Muscle layer of duodenum (tissue), 2 donors: ENCODE measurements at regions not wholly inside any gene's neighbourhood (a gene's known extent, or its start where the extent isn't known, plus 50 kb on each side); places are given as distances from the start of the nearest gene placed in this dataset.

Experiments
- H3K27ac ChIP-seq: one replicate; pipeline ENCODE4 v1.7.0; 2013; ENCODE audit warnings: mild to moderate bottlenecking, low read length
- H3K27me3 ChIP-seq: one replicate; pipeline ENCODE4 v1.7.0; 2013; ENCODE audit warnings: low read depth, mild to moderate bottlenecking, control low read depth, low read length
- H3K36me3 ChIP-seq, 2 donors: one replicate each; pipeline ENCODE4 v1.7.0; 2013; ENCODE audit warnings: low read length in 2 of 2, control low read depth in 1 of 2, mild to moderate bottlenecking in 1 of 2; ENCODE audit not compliant: insufficient read depth in 2 of 2, control insufficient read depth in 1 of 2
- H3K4me1 ChIP-seq, 2 donors: one replicate each; pipeline ENCODE4 v1.7.0; 2013; ENCODE audit warnings: low read length in 2 of 2, mild to moderate bottlenecking in 2 of 2, control low read depth in 1 of 2, moderate library complexity in 1 of 2; ENCODE audit not compliant: insufficient read depth in 2 of 2, control insufficient read depth in 1 of 2
- H3K4me3 ChIP-seq, 2 donors: one replicate each; pipeline ENCODE4 v1.7.0; 2013; ENCODE audit warnings: low read length in 2 of 2, low read depth in 1 of 2, mild to moderate bottlenecking in 1 of 2
- H3K9me3 ChIP-seq, 2 donors: one replicate each; pipeline ENCODE4 v1.7.0; 2013; ENCODE audit warnings: low read length in 2 of 2, control low read depth in 1 of 2, mild to moderate bottlenecking in 1 of 2; ENCODE audit not compliant: control insufficient read depth in 1 of 2
- donor health status: healthy.

DNA sequence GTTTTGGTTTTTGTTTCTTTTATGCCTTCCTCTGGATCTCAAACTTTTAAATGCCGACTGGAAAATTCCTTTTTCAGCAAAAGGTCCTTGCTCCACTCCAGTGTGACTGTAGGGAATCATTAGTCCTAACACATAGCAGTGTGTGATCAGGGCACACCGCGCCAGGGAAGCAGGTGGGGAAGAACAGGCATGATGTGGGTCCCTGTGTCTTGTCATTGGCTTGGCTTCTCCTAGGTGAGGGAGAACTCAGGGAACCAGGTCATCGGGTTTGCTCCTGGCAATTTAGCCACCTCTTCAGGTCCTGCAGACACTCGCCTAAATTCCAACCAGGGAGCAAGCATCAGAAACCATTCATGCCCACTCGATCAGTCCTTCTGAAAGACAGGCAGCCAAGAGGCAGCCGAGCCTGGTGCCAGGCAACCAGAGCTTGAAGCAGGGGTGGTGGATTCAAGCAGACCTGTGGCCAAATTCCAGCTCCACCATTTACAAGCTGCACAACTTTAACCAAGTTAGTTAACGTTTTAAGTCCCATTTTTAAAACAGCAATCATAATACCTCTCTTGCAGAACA lies 514.2 kb downstream of the BNC2 start:
- Histone ChIP-seq H3K27me3 (no peaks in the 10 kb centered on the region), H3K36me3 (no peaks in the 10 kb centered on the region), H3K4me1 (no peaks in the 10 kb centered on the region), H3K27ac (no peak overlapping the region), H3K4me3 (no peak overlapping the region), H3K9me3 (no peaks in the 10 kb centered on the region)

DNA sequence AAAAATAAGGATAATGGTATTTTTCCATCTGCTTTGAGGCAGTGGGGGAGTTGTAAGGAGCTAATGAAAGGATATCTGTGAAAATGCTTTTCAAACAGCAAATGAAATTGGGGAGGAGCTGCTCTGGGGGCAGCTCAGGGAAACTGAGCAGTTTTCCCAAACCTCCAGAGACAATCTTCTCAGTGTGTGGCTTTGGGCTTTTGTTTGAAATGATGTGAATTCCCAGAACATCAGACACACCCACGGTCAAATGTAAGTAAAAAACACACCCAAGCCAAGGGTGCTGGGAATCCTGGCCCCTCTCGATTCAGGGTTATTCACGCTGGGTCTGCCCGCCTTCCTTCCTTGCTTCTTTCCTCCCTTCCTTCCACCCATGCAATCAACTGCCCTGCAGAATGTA lies 512.6 kb downstream of the BNC2 start:
- Histone ChIP-seq H3K9me3 (no peaks in the 10 kb centered on the region), H3K4me1 (no peaks in the 10 kb centered on the region), H3K4me3 (no peak overlapping the region), H3K27me3 (no peaks in the 10 kb centered on the region), H3K27ac (no peak overlapping the region), H3K36me3 (no peaks in the 10 kb centered on the region)

DNA sequence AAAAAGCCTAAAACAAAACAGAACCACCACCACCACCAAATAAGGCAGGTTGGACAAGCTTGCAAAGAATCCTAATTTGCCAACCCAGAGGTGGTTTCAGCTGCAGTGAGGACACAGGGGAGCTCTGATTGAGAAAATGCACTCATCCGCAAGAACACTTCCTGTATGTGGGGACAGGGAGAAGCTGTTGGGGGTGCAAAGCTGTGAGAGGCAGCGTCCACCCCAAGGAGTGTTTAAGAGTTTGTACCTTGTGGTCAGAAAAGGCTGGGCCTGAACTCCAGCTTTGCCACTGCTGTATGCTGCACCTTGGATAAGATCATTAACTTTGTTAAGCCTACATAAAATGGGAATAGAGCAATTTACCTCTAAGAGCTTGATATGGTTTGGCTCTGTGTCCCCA lies 511.7 kb downstream of the BNC2 start:
- Histone ChIP-seq H3K36me3 (no peaks in the 10 kb centered on the region), H3K27me3 (no peaks in the 10 kb centered on the region), H3K4me1 (no peaks in the 10 kb centered on the region), H3K9me3 (no peaks in the 10 kb centered on the region), H3K4me3 (no peak overlapping the region), H3K27ac (no peak overlapping the region)
